ENCODE measurements at regions not wholly inside any gene's neighbourhood (a gene's known extent, or its start where the extent isn't known, plus 50 kb on each side); places are given as distances from the start of the nearest gene placed in this dataset.

DNA sequence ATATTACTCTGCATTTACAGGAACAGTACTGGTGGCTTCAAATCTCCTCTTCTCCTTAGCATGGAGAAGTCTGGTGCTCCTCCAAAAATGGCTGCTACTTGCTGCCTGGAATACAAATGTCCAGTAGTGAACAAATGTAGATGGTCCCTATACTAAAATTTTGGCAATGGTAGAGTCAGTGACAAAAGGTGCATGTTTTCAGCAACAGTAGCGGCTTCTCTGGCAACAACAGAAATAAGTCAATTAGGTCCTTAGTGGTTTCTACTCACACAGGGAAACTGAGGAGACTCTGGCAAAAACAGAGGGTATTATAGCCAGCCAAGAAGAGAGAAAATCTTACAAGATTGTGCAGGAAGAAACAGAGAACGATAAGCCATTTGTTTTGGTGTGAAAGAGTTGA lies 1368.4 kb upstream of the ADGRL3 start:
- Histone ChIP-seq H3K36me3 (ENCODE audit: control insufficient read depth in 2 of 2, extremely low read depth in 1 of 2, insufficient read depth in 2 of 2, low read length in 2 of 2) (no peaks in the 10 kb centered on the region), H4K20me1 (replicated peaks; ENCODE audit: control insufficient read depth, extremely low read depth, insufficient read depth, low read length) (no peaks in the 10 kb centered on the region), H3K9ac (replicated peaks; ENCODE audit: extremely low read depth, insufficient read depth, low read length) (no peak overlapping the region), H3K9me1 (replicated peaks; ENCODE audit: control insufficient read depth, extremely low read depth, insufficient read depth, low read length) (no peaks in the 10 kb centered on the region), H3K4me3 (replicated peaks in 1 of 3; ENCODE audit: insufficient read depth in 1 of 3, low read depth in 1 of 3, low read length in 3 of 3) (no peak overlapping the region), H3K27ac (ENCODE audit: insufficient read depth, low read depth, low read length) (no peak overlapping the region), H2AFZ (ENCODE audit: low read depth, low read length) (no peak overlapping the region), H3K9me3 (replicated peaks; ENCODE audit: control insufficient read depth, insufficient read depth, low read length) (no peaks in the 10 kb centered on the region), H3K4me1 (ENCODE audit: control insufficient read depth, extremely low read depth, insufficient read depth, low read length) (no peaks in the 10 kb centered on the region), H3K79me2 (ENCODE audit: control insufficient read depth, insufficient read depth, low read length) (no peaks in the 10 kb centered on the region), H3K27me3 (ENCODE audit: control insufficient read depth in 2 of 2, insufficient read depth in 2 of 2, low read length in 2 of 2) (no peaks in the 10 kb centered on the region), H3K4me2 (ENCODE audit: insufficient read depth, low read length) (no peak overlapping the region)
- BruUV-seq (replicated peaks), result no TSS peak
- TF ChIP-seq POLR2A (IDR thresholded peaks at IDR 0.05; ENCODE audit: low read depth, low read length), result no peak
- DNase-seq (ENCODE audit: low read depth, low spot score) (no peak), FAIRE-seq (no peak)
- intact Hi-C loops (cut with micrococcal nuclease) (no loop called here), dilution Hi-C loops (cut with MboI; ENCODE audit: extremely low pct_ligation_motif_present, low sequenced_read_pairs) (no loop called here)
- ChIA-PET CTCF (no interaction called here), POLR2A (no interaction called here)

- intact Hi-C loops (cut with micrococcal nuclease), result no loop called here
- Histone ChIP-seq H3K27ac (ENCODE audit: insufficient read depth, low read depth, low read length) (no peak overlapping the region), H3K4me3 (replicated peaks in 1 of 3; ENCODE audit: insufficient read depth in 1 of 3, low read depth in 1 of 3, low read length in 3 of 3) (no peak overlapping the region), H3K9ac (replicated peaks; ENCODE audit: extremely low read depth, insufficient read depth, low read length) (no peak overlapping the region), H3K36me3 (ENCODE audit: control insufficient read depth in 2 of 2, extremely low read depth in 1 of 2, insufficient read depth in 2 of 2, low read length in 2 of 2) (no peaks in the 10 kb centered on the region), H3K27me3 (ENCODE audit: control insufficient read depth in 2 of 2, insufficient read depth in 2 of 2, low read length in 2 of 2) (no peaks in the 10 kb centered on the region), H3K4me2 (ENCODE audit: insufficient read depth, low read length) (no peak overlapping the region), H3K9me3 (replicated peaks; ENCODE audit: control insufficient read depth, insufficient read depth, low read length) (no peaks in the 10 kb centered on the region), H3K9me1 (replicated peaks; ENCODE audit: control insufficient read depth, extremely low read depth, insufficient read depth, low read length) (no peaks in the 10 kb centered on the region), H3K79me2 (ENCODE audit: control insufficient read depth, insufficient read depth, low read length) (no peaks in the 10 kb centered on the region), H3K4me1 (ENCODE audit: control insufficient read depth, extremely low read depth, insufficient read depth, low read length) (no peaks in the 10 kb centered on the region), H4K20me1 (replicated peaks; ENCODE audit: control insufficient read depth, extremely low read depth, insufficient read depth, low read length) (no peaks in the 10 kb centered on the region), H2AFZ (ENCODE audit: low read depth, low read length) (no peak overlapping the region)
- FAIRE-seq, result no peak
- DNase-seq (ENCODE audit: low read depth, low spot score), result no peak
- CTCF ChIA-PET, result no interaction called here
- BruUV-seq (replicated peaks), result no TSS peak
- TF ChIP-seq MYC (IDR thresholded peaks at IDR 0.05; ENCODE audit: low read depth, low read length) (no peak), MAX (IDR thresholded peaks at IDR 0.05; ENCODE audit: insufficient read depth, insufficient read length) (no peak), CTCF (IDR thresholded peaks at IDR 0.05; ENCODE audit: extremely low read depth in 1 of 2, insufficient read depth in 1 of 2, low read depth in 1 of 2, low read length in 2 of 2) (no peak), EZH2 (IDR thresholded peaks at IDR 0.05; ENCODE audit: borderline replicate concordance, low read depth, low read length, severe bottlenecking) (no peak), POLR2A (IDR thresholded peaks at IDR 0.05; ENCODE audit: low read depth, low read length) (no peak), FOS (IDR thresholded peaks at IDR 0.05; ENCODE audit: borderline replicate concordance, insufficient read depth, low read length) (no peak), JUN (IDR thresholded peaks at IDR 0.05; ENCODE audit: borderline replicate concordance, insufficient read depth, insufficient read length, low read depth) (no peak), POLR2AphosphoS5 (IDR thresholded peaks at IDR 0.05; ENCODE audit: insufficient read depth, low read depth, low read length) (no peak), GATA2 (IDR thresholded peaks at IDR 0.05; ENCODE audit: insufficient read depth, insufficient read length, low read depth, low read length) (no peak)
- dilution Hi-C loops (cut with MboI; ENCODE audit: extremely low pct_ligation_motif_present, low sequenced_read_pairs), result no loop called here
- POLR2A ChIA-PET, result no interaction called here
Observed at GRCh38 chr4:59834943-59835342, 1365.2 kb upstream of the ADGRL3 start.
